HG03280 (cell line): ENCODE measurements at regions not wholly inside any gene's neighbourhood (a gene's known extent, or its start where the extent isn't known, plus 50 kb on each side); places are given as distances from the start of the nearest gene placed in this dataset.
"Not testable (repeated sequence)": the region's sequence is repeated elsewhere in the genome, so short reads cannot be mapped to it uniquely, and the experiment has no call there.

Source experiments
- ATAC-seq: cut with Tn5 transposase; IDR thresholded peaks from one replicate; pipeline ENCODE4 v1.9.1; 2021; ENCODE audit warnings: mild to moderate bottlenecking, moderate library complexity; ENCODE audit not compliant: unreplicated experiment

- no peak for ATAC-seq
These were observed 85.7 kb upstream of the RALGPS2 start for GRCh38 chr1:178639326-178639725.

DNA sequence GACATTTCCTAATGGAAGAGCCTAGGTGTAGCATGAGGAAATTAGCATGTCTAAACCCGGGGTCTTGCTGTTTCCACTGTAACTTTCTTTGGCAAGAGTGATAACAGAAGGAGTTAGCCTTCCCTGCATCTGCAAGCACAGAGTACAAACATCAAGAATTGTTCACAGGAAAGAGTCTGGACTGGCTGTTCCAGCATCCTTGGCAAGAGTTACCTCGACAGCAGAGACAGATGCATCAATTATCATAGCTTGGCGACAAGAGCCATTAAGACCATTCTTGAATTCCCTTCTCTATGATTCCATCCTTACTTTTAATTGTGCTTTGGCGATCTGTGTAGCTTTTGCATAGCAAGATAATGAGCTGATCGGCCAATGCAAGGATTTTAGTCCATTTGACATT lies 82.8 kb upstream of the RALGPS2 start:
- no peak for ATAC-seq

- ATAC-seq: no peak
These were observed 81.7 kb upstream of the RALGPS2 start for GRCh38 chr1:178643349-178643748.

GRCh38 chr1:178643831-178644230 lies 81.2 kb upstream of the RALGPS2 start:
- ATAC-seq: no peak

DNA sequence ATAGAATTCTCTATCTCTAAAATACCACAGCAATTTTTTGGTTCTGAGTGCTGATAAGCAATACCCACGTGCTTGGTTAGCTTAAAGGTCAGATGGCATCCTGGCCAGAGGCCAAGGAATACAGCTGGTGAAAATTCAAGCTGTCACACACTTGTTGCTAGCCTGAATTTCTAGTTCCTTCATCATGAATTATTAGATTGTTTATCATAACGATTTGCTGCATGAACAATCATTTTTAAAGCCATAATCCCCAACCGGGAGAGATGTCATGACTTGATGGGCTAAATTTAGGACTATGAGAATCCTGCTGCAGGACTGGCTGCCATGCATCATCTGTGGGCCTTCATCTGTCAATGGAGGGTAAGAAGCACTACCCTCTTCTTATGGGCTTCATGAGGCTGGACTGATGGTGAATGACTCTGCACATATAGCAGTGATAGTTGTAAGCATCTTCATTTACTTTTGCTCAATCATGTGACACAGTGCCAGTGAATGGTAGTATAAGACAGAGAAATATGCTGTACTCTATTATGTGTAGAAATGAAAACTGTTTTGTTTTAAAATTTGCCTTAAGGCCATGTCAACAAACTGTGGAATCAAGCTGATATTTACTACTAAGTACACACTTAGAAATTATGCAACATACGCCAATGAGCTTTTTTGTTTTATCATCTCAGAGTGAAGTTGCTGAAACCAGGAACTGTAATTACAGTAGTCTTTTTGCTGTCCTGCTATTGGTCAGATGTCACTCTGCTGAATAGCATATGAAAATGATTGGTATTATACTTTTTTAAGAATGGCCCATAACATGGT lies 80.5 kb upstream of the RALGPS2 start:
- no peak for ATAC-seq

- ATAC-seq: no peak
These were observed 79.8 kb upstream of the RALGPS2 start for GRCh38 chr1:178645157-178645807.

DNA sequence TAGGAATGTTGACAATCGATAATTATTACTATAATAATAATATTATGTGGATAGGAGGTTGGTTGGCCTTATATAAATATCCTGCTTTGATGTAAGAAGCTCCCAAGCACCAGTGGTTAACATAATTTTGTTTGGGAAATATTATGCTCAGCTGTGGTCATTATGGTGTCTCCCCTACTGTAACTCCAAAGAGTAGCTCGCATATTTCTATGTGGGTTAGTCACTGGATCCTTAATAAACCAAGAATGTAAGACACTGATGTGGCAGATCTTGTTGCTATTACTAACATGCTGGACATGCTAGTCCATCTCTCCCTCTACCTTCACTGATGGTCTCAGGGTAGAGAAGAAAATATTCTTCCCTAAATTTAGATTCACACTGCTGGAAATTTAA lies 79.2 kb upstream of the RALGPS2 start:
- no peak for ATAC-seq

DNA sequence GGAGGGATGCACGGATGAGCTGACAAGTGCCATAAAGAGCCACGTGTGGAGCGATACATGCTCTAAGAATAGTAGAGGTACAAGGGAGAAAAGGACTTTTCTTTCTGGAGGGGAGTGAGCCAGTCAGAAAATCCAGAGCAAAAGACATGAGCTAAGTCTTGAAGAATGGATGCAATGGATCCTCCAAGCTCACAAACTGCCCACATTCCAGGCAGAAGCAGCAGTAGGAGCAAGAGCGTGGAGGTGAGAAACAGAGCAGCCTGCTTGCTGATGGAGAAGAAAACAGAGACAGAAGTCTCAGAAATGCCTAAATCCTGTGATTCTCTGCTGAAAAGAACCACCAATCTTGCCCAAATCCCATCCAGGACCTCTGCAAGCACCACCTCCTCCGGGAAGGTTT lies 78.2 kb upstream of the RALGPS2 start:
- no peak for ATAC-seq

DNA sequence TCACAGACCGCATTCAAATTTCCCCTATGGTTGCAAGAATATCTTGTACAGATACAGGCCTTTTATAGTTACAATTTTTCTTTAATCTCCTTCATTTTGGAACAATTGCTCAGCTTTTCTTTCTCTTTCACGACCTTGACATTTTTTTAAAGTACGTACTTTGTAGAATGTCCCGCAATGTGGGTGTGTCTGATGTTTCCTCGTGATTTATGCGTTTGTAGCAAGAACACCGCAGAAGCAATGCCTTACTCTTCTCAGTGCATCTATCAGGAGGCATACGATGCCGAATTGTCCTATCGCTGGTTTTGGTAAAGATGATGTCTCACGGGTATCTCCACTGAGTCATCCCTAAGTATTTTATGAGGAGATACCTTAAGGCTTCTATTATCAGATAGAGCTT lies 76.9 kb upstream of the RALGPS2 start:
- no peak for ATAC-seq

DNA sequence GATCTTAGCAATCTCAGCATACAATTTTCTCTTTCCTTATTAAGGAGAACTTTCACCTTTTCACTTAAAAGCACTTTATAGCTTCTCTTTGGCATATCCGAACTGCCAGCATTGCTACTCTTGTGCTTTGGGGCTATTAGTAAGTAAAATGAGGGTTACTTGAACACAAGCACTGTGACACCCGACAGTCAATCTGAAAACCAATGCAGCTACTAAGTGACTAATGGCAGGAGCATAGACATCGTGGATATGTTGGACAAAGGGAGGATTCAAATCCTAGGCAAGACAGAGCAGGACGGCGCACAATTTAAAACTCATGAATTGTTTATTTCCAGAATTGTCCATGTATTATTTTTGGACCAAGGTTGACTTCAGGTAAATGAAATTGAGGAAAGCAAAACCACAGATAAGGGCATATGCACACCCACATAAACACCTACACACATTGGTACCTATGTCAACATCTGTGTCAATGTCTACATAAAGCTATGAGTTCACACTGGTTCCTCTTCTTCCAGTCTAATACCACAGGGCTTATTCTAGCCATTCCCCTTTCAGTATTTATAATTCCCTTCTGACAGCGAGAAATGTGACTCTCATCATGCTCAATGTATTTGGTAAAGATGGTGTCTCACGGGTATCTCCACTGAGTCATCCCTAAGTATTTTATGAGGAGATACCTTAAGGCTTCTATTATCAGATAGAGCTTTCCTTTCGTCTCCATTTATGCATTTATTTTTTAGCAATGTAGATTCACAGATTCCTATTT lies 75.3 kb upstream of the RALGPS2 start:
- ATAC-seq: no peak

- ATAC-seq: no peak
These were observed 74.0 kb upstream of the RALGPS2 start for GRCh38 chr1:178650934-178651511.

GRCh38 chr1:178651742-178652141 lies 73.3 kb upstream of the RALGPS2 start:
- no peak for ATAC-seq

DNA sequence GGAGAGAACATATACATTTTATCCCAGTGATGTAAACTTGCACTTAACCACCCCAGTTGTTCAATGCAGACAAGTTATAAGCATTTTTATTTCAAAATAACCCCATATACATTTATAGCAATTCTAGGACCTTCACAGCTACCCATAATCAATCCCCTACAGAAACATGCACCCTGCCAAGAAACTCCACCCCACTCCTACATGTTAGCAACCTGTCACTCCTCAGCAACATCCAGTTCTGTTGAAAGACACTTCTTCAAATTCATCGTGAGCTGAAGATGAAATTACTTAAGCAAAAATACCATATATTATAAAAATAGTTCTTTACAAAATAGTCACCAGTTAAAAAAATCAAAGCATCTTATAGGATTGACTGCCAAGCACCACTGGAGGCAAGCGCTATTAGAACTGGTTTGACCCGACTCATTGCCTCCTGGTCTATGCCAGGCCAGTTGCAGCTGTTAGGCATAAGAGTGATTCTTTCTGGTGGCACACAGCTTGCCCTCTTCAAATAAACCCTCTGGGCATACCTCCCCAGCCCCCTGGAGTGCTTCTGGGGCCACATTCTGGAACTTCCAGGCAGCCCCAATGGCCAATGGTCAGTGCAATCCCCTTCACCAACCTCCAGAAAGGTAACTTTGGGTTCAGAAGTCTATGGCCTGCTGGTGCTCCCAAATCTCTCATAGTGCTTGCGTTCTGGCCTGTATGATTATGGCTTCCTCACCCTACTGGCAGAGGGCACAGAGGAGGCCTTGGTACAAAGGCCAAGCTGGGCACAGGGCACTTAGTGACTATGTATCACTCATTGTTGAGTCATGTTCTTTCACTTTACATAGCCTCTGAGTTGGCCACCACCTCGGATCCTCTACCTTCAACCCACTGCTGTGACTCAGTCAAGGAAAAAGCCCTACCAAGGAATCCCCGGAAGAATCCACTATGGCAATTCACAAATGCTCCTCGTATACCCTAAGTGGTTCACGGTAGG lies 72.2 kb upstream of the RALGPS2 start:
- no peak for ATAC-seq

- peak; percentile 55 for ATAC-seq
These were observed 65.2 kb upstream of the RALGPS2 start for GRCh38 chr1:178659789-178660208.

- no peak for ATAC-seq
These were observed 64.6 kb upstream of the RALGPS2 start for GRCh38 chr1:178660461-178660860.

DNA sequence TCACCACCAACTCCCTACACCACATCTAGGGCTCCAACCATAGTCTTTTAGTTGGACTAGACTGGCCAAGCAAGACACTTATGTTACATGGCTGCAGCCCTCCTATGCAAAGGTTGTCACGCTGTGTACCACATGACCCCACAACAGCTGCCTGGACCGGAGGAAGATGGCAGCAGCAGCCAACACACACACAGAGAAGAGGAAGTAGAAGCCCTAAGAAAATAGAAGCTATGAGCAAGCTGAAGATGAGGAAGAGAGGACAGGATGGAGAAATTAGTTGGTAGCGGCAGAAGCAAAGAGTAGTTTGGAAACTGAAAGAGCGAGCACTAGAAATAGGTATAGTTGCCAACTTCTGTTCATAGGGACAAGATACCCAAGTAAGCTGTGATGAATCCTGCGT lies 60.8 kb upstream of the RALGPS2 start:
- peak; percentile 73 for ATAC-seq

- no peak for ATAC-seq
These were observed 59.5 kb upstream of the RALGPS2 start for GRCh38 chr1:178665579-178665978.

DNA sequence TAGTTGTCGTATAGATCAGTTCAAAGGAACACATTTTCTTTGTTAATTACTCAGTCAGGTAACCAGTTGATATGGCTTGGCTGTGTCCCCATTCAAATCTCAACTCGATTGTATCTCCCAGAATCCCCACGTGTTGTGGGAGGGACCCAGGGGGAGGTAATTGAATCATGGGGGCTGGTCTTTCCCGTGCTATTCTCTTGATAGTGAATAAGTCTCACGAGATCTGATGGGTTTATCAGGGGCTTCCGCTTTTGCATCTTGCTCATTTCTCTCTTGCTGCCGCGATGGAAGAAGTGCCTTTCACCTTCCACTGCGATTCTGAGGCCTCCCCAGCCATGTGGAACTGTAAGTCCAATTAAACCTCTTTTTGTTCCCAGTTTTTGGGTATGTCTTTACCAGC lies 58.2 kb upstream of the RALGPS2 start:
- not testable (repeated sequence) for ATAC-seq

DNA sequence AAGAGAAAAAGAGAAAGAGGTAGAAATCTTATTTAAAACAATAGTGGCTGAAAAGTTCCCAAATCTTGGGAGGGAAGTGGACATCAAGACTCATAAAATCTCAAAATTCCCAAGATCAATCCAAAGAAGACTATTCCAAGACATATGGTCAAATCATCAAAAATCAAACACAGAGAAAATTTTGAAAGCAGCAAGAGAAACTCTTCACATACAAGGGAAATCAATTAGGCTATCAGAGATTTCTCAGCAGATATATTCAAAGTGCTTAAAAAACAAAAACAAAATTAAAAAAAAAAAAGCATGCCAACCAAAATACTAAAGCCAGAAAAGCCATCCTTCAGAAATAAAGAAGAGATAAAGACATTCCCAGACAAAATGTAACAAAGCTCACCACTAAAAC lies 52.6 kb upstream of the RALGPS2 start:
- ATAC-seq: no peak

DNA sequence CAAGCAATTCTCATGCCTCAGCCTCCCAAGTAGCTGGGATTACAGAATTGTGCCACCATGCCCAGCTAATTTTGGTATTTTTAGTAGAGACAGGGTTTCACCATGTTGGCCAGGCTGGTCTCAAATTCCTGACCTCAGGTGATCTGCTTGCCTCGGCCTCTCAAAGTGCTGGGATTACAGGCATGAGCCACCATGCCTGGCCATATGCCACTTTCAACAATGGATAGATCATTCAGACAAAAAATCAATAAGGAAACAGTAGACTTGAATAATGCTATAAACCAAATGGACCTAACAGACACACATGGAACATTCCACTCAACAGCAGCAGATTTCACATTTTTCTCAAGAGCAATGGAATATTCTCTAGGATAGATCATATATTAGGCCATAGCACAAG lies 50.5 kb upstream of the RALGPS2 start:
- not testable (repeated sequence) for ATAC-seq
